Neural cell (in vitro differentiated cells): ENCODE measurements at regions not wholly inside any gene's neighbourhood (a gene's known extent, or its start where the extent isn't known, plus 50 kb on each side); places are given as distances from the start of the nearest gene placed in this dataset.

Source experiments
- EZH2 ChIP-seq: fragments of 200-600, 300-800 bp; shearing (Covaris generic), sonication (generic); IDR thresholded peaks from 2 replicates; pipeline ENCODE4 v1.6.1; 2014; ENCODE audit warnings: antibody characterized with exemption, low read length, borderline replicate concordance, mild to moderate bottlenecking; ENCODE audit not compliant: insufficient read depth, poor library complexity, severe bottlenecking
- POLR2AphosphoS5 ChIP-seq: IDR thresholded peaks from 2 replicates; pipeline ENCODE4 v1.6.1; 2012
- TF ChIP-seq, protein P1 (sequence below): fragments of 450-650 bp; IDR thresholded peaks from 2 replicates; pipeline ENCODE4 v1.5.1; 2014; ENCODE audit warnings: antibody characterized with exemption, mild to moderate bottlenecking, moderate library complexity; ENCODE audit not compliant: poor library complexity, severe bottlenecking
- TF ChIP-seq, protein P2 (sequence below): IDR thresholded peaks from 2 replicates; pipeline ENCODE4 v1.6.1; 2012; ENCODE audit warnings: borderline replicate concordance

DNA sequence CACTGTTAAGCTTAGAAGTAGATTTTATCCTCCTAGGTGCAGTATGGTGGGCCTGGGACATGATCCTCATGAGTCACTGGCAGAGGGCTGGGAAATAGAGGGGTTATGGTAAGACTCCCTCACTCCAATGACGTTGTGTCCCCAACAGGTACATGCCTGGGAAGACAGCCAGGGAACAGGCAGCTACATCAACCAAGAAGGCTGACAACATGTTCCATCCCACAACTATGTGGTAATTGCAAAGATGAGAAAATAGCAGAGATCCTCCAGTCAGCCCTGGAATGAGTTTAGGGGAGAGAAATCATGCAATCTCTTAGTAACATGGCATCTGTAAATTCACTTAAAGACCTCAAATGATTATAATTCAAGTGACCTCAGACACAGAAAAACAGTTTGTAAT is 114.4 kb upstream of the LIFR start:
- TF ChIP-seq, protein P1, sequence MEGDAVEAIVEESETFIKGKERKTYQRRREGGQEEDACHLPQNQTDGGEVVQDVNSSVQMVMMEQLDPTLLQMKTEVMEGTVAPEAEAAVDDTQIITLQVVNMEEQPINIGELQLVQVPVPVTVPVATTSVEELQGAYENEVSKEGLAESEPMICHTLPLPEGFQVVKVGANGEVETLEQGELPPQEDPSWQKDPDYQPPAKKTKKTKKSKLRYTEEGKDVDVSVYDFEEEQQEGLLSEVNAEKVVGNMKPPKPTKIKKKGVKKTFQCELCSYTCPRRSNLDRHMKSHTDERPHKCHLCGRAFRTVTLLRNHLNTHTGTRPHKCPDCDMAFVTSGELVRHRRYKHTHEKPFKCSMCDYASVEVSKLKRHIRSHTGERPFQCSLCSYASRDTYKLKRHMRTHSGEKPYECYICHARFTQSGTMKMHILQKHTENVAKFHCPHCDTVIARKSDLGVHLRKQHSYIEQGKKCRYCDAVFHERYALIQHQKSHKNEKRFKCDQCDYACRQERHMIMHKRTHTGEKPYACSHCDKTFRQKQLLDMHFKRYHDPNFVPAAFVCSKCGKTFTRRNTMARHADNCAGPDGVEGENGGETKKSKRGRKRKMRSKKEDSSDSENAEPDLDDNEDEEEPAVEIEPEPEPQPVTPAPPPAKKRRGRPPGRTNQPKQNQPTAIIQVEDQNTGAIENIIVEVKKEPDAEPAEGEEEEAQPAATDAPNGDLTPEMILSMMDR: no peak
- TF ChIP-seq, protein P2, sequence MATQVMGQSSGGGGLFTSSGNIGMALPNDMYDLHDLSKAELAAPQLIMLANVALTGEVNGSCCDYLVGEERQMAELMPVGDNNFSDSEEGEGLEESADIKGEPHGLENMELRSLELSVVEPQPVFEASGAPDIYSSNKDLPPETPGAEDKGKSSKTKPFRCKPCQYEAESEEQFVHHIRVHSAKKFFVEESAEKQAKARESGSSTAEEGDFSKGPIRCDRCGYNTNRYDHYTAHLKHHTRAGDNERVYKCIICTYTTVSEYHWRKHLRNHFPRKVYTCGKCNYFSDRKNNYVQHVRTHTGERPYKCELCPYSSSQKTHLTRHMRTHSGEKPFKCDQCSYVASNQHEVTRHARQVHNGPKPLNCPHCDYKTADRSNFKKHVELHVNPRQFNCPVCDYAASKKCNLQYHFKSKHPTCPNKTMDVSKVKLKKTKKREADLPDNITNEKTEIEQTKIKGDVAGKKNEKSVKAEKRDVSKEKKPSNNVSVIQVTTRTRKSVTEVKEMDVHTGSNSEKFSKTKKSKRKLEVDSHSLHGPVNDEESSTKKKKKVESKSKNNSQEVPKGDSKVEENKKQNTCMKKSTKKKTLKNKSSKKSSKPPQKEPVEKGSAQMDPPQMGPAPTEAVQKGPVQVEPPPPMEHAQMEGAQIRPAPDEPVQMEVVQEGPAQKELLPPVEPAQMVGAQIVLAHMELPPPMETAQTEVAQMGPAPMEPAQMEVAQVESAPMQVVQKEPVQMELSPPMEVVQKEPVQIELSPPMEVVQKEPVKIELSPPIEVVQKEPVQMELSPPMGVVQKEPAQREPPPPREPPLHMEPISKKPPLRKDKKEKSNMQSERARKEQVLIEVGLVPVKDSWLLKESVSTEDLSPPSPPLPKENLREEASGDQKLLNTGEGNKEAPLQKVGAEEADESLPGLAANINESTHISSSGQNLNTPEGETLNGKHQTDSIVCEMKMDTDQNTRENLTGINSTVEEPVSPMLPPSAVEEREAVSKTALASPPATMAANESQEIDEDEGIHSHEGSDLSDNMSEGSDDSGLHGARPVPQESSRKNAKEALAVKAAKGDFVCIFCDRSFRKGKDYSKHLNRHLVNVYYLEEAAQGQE: no peak
- TF ChIP-seq POLR2AphosphoS5 (no peak), EZH2 (no peak)
